Erythroblast (primary cell): ENCODE measurements at regions not wholly inside any gene's neighbourhood (a gene's known extent, or its start where the extent isn't known, plus 50 kb on each side); places are given as distances from the start of the nearest gene placed in this dataset.

Source experiments
- GATA1 ChIP-seq: IDR thresholded peaks from 2 replicates; pipeline ENCODE4 v1.6.1; 2011; ENCODE audit warnings: low read depth, mild to moderate bottlenecking, control low read depth, low read length, moderate library complexity
- POLR2A ChIP-seq: IDR thresholded peaks from 2 replicates; pipeline ENCODE4 v1.6.1; 2011; ENCODE audit warnings: mild to moderate bottlenecking, low read length

DNA sequence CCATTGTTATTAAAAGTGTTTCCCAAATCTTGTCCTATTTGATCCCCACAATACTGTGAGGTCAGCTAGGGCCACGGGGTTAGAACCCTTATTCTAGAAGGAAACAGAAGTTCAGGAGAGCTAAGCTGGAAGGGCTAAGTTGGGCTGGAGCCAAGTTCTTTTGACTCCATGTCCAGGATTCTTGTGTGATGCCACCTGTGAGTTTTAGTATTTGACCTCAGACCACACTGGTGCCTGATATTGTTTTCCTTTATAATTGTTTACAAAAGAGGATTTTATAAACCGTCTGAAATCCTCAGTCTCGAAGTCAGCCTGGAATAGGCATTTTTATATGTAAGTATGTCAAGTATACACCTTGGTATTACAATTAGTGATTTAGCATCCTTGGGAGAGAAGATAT is 332.7 kb downstream of the CBLN1 start:
- TF ChIP-seq POLR2A: no peak
- TF ChIP-seq GATA1: no peak
